A673 (cell line): ENCODE measurements at regions not wholly inside any gene's neighbourhood (a gene's known extent, or its start where the extent isn't known, plus 50 kb on each side); places are given as distances from the start of the nearest gene placed in this dataset.

Source experiments
- BruUV-seq: library from RNA; stranded (reverse); fragments of 400-500 nt; replicated peaks from 2 replicates; lab custom pipeline; 2021; lab: Mats Ljungman, UMichigan
- CTCF ChIA-PET: fragments of 300-600 bp; sonication (Branson Sonifier 250); formaldehyde crosslinking; loops from one replicate; lab custom pipeline; 2022; ENCODE audit warnings: antibody characterized with exemption; lab: Charles Lee
- POLR2A ChIA-PET: fragments of 300-600 bp; sonication (Branson Sonifier 250); formaldehyde crosslinking; loops from one replicate; lab custom pipeline; 2022; ENCODE audit warnings: antibody characterized with exemption; ENCODE audit not compliant: low non-redundant PET; lab: Charles Lee
- DNase-seq: peaks from one replicate; pipeline ENCODE4 v3.0.0-alpha.2; 2015; ENCODE audit warnings: low spot score
- H3K27ac ChIP-seq: fragments of 200-600 bp; sonication (generic); 2 replicates; pipeline ENCODE4 v1.5.1; 2016; ENCODE audit warnings: mixed run types, low read depth, mild to moderate bottlenecking, mixed read lengths, antibody characterized with exemption, low read length; ENCODE audit not compliant: poor library complexity, severe bottlenecking
- H3K27me3 ChIP-seq: fragments of 200-600 bp; sonication (generic); replicated peaks from 2 replicates; pipeline ENCODE4 v1.6.1; 2017; ENCODE audit warnings: mixed run types, low read depth, mild to moderate bottlenecking, mixed read lengths, antibody characterized with exemption, low read length; ENCODE audit not compliant: insufficient read depth, poor library complexity
- H3K36me3 ChIP-seq: fragments of 200-600 bp; sonication (generic); 2 replicates; pipeline ENCODE4 v1.6.1; 2016; ENCODE audit warnings: mixed run types, mild to moderate bottlenecking, mixed read lengths, antibody characterized with exemption, low read length; ENCODE audit not compliant: insufficient read depth, poor library complexity, severe bottlenecking
- H3K4me1 ChIP-seq: fragments of 200-600 bp; sonication (generic); 2 replicates; pipeline ENCODE4 v1.6.1; 2017; ENCODE audit warnings: mixed run types, mild to moderate bottlenecking, mixed read lengths, antibody characterized with exemption, low read length; ENCODE audit not compliant: insufficient read depth, poor library complexity, severe bottlenecking
- H3K4me3 ChIP-seq: fragments of 200-600 bp; sonication (generic); 2 replicates; pipeline ENCODE4 v1.5.1; 2016; ENCODE audit warnings: low read depth, mixed run types, mild to moderate bottlenecking, mixed read lengths, low read length; ENCODE audit not compliant: poor library complexity, severe bottlenecking
- H3K9me3 ChIP-seq: fragments of 200-600 bp; sonication (generic); 2 replicates; pipeline ENCODE4 v1.6.1; 2016; ENCODE audit warnings: mixed run types, low read depth, mild to moderate bottlenecking, mixed read lengths, antibody characterized with exemption, low read length; ENCODE audit not compliant: poor library complexity, severe bottlenecking
- CTCF ChIP-seq: fragments of 300-800, 200-600 bp; sonication (generic); conservative IDR thresholded peaks from 2 replicates; pipeline ENCODE4 v1.5.1; 2017; ENCODE audit warnings: low read depth, mild to moderate bottlenecking, antibody characterized with exemption, low read length, moderate library complexity, mixed read lengths
- EZH2 ChIP-seq: fragments of 200-600 bp; sonication (generic); IDR thresholded peaks from 2 replicates; pipeline ENCODE4 v1.6.1; 2017; ENCODE audit warnings: borderline replicate concordance, low read depth, mild to moderate bottlenecking, mixed read lengths, antibody characterized with exemption, low read length; ENCODE audit not compliant: poor library complexity, severe bottlenecking
- intact Hi-C: fragments of 100-400 bp; cut with micrococcal nuclease; formaldehyde crosslinking; loops from one replicate; pipeline ENCODE4 v1.10.0; 2022; ENCODE audit not compliant: unreplicated experiment

DNA sequence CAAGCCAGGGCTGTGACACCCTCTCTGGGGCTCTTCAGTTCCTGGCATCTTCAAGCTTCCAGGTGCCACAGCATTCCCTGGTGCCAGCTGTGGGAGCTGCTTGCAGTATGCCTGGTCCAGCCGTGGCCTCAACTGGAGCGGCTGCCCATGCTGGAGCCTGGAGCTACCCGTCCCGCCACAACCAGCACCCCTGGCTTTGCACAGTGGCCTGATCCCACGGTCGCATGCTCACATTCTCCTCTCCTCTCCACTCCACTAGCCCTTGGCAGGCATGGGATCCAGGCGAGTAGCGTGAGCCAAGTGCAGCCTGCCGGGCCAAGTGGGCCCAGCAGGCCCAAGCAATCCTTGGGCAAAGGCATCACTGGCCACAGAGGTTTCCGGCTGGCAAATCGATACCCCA, 81.7 kb downstream of the PPP4R3C start:
- ChIA-PET CTCF (no interaction called here), POLR2A (no interaction called here)
- Histone ChIP-seq H3K27ac (no peak overlapping the region), H3K36me3 (no peaks in the 10 kb centered on the region), H3K4me1 (no peaks in the 10 kb centered on the region), H3K9me3 (no peaks in the 10 kb centered on the region), H3K4me3 (no peak overlapping the region), H3K27me3 (no peaks in the 10 kb centered on the region)
- intact Hi-C loops, result no loop called here
- no peak for TF ChIP-seq EZH2
- TF ChIP-seq CTCF, result no peak
- no peak for DNase-seq
- no TSS peak for BruUV-seq

- BruUV-seq, result no TSS peak
- Histone ChIP-seq H3K9me3 (no peaks in the 10 kb centered on the region), H3K27me3 (no peaks in the 10 kb centered on the region), H3K36me3 (no peaks in the 10 kb centered on the region), H3K27ac (no peak overlapping the region), H3K4me3 (no peak overlapping the region), H3K4me1 (no peaks in the 10 kb centered on the region)
- POLR2A ChIA-PET, result no interaction called here
- no peak for DNase-seq
- TF ChIP-seq CTCF (no peak), EZH2 (no peak)
- intact Hi-C loops, result no loop called here
- CTCF ChIA-PET, result no interaction called here
Measured at GRCh38 chrX:27380163-27380845, 82.8 kb downstream of the PPP4R3C start.

- ChIA-PET CTCF (no interaction called here), POLR2A (no interaction called here)
- Histone ChIP-seq H3K4me3 (no peak overlapping the region), H3K27me3 (no peaks in the 10 kb centered on the region), H3K9me3 (no peaks in the 10 kb centered on the region), H3K4me1 (no peaks in the 10 kb centered on the region), H3K36me3 (no peaks in the 10 kb centered on the region), H3K27ac (no peak overlapping the region)
- no peak for DNase-seq
- intact Hi-C loops, result no loop called here
- BruUV-seq, result no TSS peak
- TF ChIP-seq EZH2, result no peak
- TF ChIP-seq CTCF, result no peak
Measured at GRCh38 chrX:27354021-27354420, 109.1 kb downstream of the PPP4R3C start.
